ENCODE measurements at regions not wholly inside any gene's neighbourhood (a gene's known extent, or its start where the extent isn't known, plus 50 kb on each side); places are given as distances from the start of the nearest gene placed in this dataset.

DNA sequence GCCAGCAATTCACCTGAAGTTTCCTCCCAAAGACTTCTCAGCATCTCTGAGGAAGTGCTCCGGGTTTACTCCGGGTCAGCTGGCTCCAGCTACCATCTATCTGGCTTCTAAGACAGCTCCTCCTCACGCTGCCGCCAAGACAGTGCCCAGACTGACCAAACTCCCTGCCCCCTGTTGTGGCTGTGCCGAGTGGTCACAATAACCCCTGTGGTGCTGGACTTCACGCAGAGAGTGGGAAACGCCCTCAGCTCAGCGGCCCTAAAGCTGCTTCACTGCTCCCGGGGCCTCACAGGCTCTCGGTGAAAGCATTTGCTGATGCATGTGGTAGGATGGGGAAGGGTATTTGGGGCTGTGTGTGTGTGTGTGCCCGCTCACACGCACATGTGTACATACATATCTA is 154.8 kb upstream of the ZNF236 start:
- DNase-seq (ENCODE audit: extremely low spot score) = peak; percentile 64
- WGBS = 84% methylated on average over 12 of the region's 12 CpGs
- intact Hi-C loops (cut with DNase I) = no loop called here
- Histone ChIP-seq H3K9me3 (no peaks in the 10 kb centered on the region), H3K36me3 (no peaks in the 10 kb centered on the region), H3K4me3 (no peak overlapping the region), H3K27ac (replicated peaks in 1 of 4) (no peak overlapping the region), H3K27me3 (no peaks in the 10 kb centered on the region), H3K4me1 (peaks cover 0 to 5% (median 0%) of the 10 kb centered on the region in 4 donors)
- TF ChIP-seq POLR2A (IDR thresholded peaks at IDR 0.05; ENCODE audit: low read depth) (no peak), POLR2AphosphoS5 (IDR thresholded peaks at IDR 0.05) (no peak)
- TF ChIP-seq, protein P1, sequence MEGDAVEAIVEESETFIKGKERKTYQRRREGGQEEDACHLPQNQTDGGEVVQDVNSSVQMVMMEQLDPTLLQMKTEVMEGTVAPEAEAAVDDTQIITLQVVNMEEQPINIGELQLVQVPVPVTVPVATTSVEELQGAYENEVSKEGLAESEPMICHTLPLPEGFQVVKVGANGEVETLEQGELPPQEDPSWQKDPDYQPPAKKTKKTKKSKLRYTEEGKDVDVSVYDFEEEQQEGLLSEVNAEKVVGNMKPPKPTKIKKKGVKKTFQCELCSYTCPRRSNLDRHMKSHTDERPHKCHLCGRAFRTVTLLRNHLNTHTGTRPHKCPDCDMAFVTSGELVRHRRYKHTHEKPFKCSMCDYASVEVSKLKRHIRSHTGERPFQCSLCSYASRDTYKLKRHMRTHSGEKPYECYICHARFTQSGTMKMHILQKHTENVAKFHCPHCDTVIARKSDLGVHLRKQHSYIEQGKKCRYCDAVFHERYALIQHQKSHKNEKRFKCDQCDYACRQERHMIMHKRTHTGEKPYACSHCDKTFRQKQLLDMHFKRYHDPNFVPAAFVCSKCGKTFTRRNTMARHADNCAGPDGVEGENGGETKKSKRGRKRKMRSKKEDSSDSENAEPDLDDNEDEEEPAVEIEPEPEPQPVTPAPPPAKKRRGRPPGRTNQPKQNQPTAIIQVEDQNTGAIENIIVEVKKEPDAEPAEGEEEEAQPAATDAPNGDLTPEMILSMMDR (IDR thresholded peaks at IDR 0.05) = no peak

DNA sequence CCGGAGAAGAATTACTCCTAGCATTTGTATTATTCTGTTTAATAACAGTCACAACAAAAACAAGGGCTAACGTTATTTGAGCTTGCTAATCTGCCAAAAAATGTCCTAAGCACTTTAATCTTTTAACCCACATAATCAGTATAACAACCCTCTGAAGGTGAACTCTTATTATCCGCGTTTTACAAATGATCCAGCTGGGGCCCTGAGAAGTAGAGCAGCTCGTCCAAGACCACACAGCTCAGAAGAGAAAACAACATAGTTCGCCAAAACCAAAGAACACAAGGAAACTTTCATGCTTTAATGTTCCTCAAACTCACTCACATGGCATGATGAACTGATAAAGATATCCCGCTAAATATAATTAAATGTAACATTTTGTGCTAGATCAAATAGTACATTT is 159.7 kb upstream of the ZNF236 start:
- TF ChIP-seq, protein P1 (IDR thresholded peaks at IDR 0.05) = no peak
- TF ChIP-seq POLR2AphosphoS5 (IDR thresholded peaks at IDR 0.05) (no peak), EP300 (IDR thresholded peaks at IDR 0.05) (no peak), POLR2A (IDR thresholded peaks at IDR 0.05; ENCODE audit: low read depth) (no peak)
- Histone ChIP-seq H3K4me3 (no peak overlapping the region), H3K27ac (replicated peaks in 1 of 4) (no peak overlapping the region), H3K27me3 (no peaks in the 10 kb centered on the region), H3K36me3 (no peaks in the 10 kb centered on the region), H3K9me3 (no peaks in the 10 kb centered on the region), H3K4me1 (no peaks in the 10 kb centered on the region)
- intact Hi-C loops (cut with DNase I) = no loop called here
- WGBS = 67% methylated on average over 7 of the region's 7 CpGs
- DNase-seq (ENCODE audit: extremely low spot score) = no peak

DNA sequence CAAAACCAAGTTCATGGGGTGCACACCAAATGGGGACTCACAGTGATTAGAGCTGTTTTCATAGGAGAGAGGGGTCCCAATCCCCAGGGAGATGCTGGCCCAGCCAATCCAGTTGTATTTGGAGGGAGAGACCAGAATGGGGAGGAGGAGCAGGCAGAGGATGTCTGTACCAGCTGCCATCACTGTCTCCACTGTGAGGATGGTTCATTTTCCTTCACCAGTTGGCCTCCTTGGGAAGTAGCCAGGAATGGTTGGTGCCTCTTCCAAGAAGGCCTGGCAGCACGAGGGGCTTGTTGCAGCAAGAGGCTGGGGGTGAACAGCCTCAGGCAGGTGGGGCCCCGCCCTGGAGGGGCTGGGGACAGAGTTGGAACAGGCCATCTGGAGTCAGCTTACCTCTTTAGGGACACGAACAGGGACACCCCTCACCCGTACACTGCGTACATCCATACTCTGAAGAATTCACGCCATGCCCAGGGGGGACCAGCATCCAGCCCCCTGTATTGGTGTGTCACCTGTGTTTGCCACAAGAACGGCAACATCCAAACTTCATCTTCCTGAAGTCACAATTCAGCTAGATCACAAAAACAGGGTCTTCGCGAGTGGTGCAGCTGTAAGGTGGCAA is 161.7 kb upstream of the ZNF236 start:
- H3K27ac ChIP-seq (replicated peaks in 1 of 4) = no peak overlapping the region
- intact Hi-C loops (cut with DNase I) = no loop called here
- no peak overlapping the region for H3K4me3 ChIP-seq
- no peak for DNase-seq (ENCODE audit: extremely low spot score)
- no peaks in the 10 kb centered on the region for H3K4me1 ChIP-seq
- no peaks in the 10 kb centered on the region for H3K27me3 ChIP-seq
- WGBS = 90% methylated on average over 7 of the region's 9 CpGs
- no peaks in the 10 kb centered on the region for H3K36me3 ChIP-seq
- H3K9me3 ChIP-seq = no peaks in the 10 kb centered on the region
- TF ChIP-seq EP300 (IDR thresholded peaks at IDR 0.05) (no peak), POLR2A (IDR thresholded peaks at IDR 0.05; ENCODE audit: low read depth) (no peak), POLR2AphosphoS5 (IDR thresholded peaks at IDR 0.05) (no peak)
- TF ChIP-seq, protein P1 (IDR thresholded peaks at IDR 0.05) = no peak

DNA sequence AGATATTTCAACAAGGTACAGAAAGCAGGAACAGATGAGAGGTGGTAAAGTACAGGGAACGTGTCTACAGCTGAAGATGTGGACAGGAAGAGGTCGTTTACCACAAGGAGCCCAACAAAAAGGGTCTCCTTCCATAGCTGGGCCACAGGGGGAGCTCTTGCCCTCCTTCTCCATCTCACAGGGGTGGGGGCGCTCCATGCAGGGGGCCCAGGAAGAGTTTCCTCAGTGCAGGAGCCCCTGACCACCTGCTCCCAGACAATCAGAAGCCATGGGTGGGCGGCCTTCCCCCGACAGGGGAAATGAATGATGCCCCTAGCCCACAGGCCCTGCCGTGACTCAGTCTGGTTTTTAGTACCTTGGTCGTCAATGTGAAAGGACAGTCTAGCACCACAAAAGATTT is 163.6 kb upstream of the ZNF516 start:
- Histone ChIP-seq H3K36me3 (no peaks in the 10 kb centered on the region), H3K4me3 (no peak overlapping the region), H3K4me1 (no peaks in the 10 kb centered on the region), H3K9me3 (no peaks in the 10 kb centered on the region), H3K27me3 (peaks cover 0 to 11% (median 0%) of the 10 kb centered on the region in 4 donors), H3K27ac (replicated peaks in 1 of 4) (no peak overlapping the region)
- intact Hi-C loops (cut with DNase I) = no loop called here
- DNase-seq (ENCODE audit: extremely low spot score) = no peak
- TF ChIP-seq POLR2AphosphoS5 (IDR thresholded peaks at IDR 0.05) (no peak), EP300 (IDR thresholded peaks at IDR 0.05) (no peak), POLR2A (IDR thresholded peaks at IDR 0.05; ENCODE audit: low read depth) (no peak)
- TF ChIP-seq, protein P1 (IDR thresholded peaks at IDR 0.05) = peak in 2 of 3 experiments; percentile 3 to 13
- WGBS = 44% methylated on average over 6 of the region's 7 CpGs
